IgD-negative memory B cell (primary cell): ENCODE measurements at regions not wholly inside any gene's neighbourhood (a gene's known extent, or its start where the extent isn't known, plus 50 kb on each side); places are given as distances from the start of the nearest gene placed in this dataset.

Source experiments
- H3K27ac Mint-ChIP-seq, 3 donors: one replicate each; pipeline ENCODE4 v1.8.0; 2020 to 2022; ENCODE audit warnings: mild to moderate bottlenecking in 3 of 3, mixed read lengths in 3 of 3, moderate library complexity in 1 of 3
- H3K27me3 Mint-ChIP-seq: one replicate; pipeline ENCODE4 v1.8.0; 2021; ENCODE audit warnings: mixed read lengths
- H3K36me3 Mint-ChIP-seq: one replicate; pipeline ENCODE4 v1.8.0; 2020; ENCODE audit warnings: mild to moderate bottlenecking, mixed read lengths
- H3K4me1 Mint-ChIP-seq, 3 donors: one replicate each; pipeline ENCODE4 v1.8.0; 2020 to 2022; ENCODE audit warnings: mixed read lengths in 3 of 3, mild to moderate bottlenecking in 1 of 3
- H3K4me3 Mint-ChIP-seq, 4 donors: one replicate each; pipeline ENCODE4 v1.8.0; 2020 to 2022; ENCODE audit warnings: mild to moderate bottlenecking in 4 of 4, mixed read lengths in 4 of 4, moderate library complexity in 3 of 4
- H3K9me3 Mint-ChIP-seq, 3 donors: one replicate each; pipeline ENCODE4 v1.8.0; 2020 to 2021; ENCODE audit warnings: mixed read lengths in 3 of 3, mild to moderate bottlenecking in 1 of 3

DNA sequence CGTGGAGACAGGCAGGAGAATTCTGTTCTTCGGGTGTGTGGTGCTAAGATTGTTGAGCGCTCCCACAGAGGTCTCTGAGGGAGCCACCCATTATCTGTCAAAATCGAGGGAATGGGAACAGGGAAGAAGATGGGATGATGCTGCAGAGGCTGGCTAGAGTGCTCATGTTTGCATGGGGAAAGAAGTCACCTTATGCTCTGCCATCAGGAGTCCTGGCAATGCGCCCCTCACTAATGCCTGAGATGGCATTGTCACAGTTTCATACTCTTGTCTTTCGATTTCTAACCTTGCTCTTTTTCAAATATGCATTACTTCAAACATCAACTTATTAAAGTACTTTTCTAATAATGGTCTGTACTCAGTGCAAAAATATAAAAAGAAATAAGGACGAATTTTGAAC is 463.3 kb upstream of the CELF4 start:
- H3K27me3 Mint-ChIP-seq = no peaks in the 10 kb centered on the region
- H3K27ac Mint-ChIP-seq = no peak overlapping the region
- no peak overlapping the region for H3K4me3 Mint-ChIP-seq
- H3K4me1 Mint-ChIP-seq = no peaks in the 10 kb centered on the region
- H3K9me3 Mint-ChIP-seq = peaks cover 0 to 8% (median 2%) of the 10 kb centered on the region in 3 donors
- no peaks in the 10 kb centered on the region for H3K36me3 Mint-ChIP-seq

DNA sequence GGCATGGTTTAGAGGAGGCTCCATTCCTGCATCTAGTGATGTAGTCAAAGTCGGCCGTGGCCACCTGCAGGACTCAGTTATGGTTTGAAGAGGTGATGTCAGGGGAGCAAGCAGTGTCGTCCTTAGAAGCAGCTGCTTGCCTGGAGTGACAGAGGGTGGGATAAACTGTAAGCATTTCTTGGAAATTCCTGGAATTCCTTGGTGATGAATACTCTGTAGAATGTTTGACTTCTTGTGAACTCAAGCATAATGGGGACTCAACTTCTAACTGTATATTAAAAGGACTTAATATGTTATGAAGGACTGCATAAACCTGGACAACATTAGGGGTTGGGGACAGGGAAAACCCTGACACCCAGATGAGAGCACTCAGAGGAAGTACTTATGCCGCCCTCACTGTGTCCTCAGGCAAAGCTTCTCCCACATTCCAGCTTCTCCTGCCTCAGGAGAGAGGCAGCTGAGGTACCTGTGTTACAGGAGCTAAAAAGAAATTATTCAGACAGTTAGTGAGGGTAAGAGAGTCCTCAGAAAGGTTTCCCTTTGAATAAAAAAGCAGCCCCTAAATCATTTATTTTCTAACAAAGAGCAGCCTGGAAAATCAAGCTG is 459.9 kb upstream of the CELF4 start:
- Mint-ChIP-seq H3K36me3 (no peaks in the 10 kb centered on the region), H3K4me1 (no peaks in the 10 kb centered on the region), H3K4me3 (no peak overlapping the region), H3K27ac (no peak overlapping the region), H3K27me3 (no peaks in the 10 kb centered on the region), H3K9me3 (peaks cover 0 to 5% (median 0%) of the 10 kb centered on the region in 3 donors)

DNA sequence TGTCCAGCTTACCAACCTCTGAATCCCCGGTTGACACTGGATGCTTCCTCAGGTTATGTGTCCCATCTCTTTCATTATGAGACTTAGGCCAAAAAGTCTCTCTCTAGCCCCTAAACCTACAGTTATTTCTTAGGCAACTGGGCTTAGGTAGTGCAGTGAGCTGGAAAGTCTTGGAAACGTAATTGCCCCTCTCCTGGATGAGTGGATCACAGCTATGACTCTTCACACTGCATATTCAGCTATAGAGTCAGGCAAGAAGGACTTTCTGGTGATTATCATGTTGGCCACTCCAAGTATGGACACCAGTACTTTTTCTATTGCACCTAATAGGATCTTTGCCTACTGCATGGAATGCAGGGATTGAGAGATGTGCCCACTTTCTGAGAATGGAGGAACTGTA is 458.3 kb upstream of the CELF4 start:
- Mint-ChIP-seq H3K4me1 (no peaks in the 10 kb centered on the region), H3K36me3 (no peaks in the 10 kb centered on the region), H3K9me3 (peaks cover 0 to 3% (median 0%) of the 10 kb centered on the region in 3 donors), H3K4me3 (no peak overlapping the region), H3K27me3 (no peaks in the 10 kb centered on the region), H3K27ac (no peak overlapping the region)

DNA sequence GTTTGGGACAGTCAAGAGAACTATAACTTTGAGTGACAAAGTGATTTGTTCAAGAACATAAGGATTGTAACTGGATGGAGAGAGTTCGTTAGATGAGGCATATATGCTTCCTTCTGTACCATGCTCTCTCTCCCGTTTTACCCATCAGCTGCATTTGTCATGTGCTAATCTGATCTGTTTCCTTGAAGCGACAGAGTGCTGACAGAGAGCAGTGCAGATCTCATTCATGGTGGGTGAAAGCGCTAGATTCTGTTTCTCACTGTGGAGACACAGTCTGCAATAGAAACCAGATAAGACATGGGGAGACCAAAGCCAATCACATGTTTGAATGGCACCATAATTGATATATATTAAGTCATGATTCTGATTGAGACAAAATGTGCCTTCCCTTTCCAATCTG is 456.6 kb upstream of the CELF4 start:
- no peaks in the 10 kb centered on the region for H3K27me3 Mint-ChIP-seq
- H3K36me3 Mint-ChIP-seq = no peaks in the 10 kb centered on the region
- no peak overlapping the region for H3K4me3 Mint-ChIP-seq
- H3K4me1 Mint-ChIP-seq = no peaks in the 10 kb centered on the region
- no peak overlapping the region for H3K27ac Mint-ChIP-seq
- peaks cover 0 to 4% (median 2%) of the 10 kb centered on the region in 3 donors for H3K9me3 Mint-ChIP-seq

DNA sequence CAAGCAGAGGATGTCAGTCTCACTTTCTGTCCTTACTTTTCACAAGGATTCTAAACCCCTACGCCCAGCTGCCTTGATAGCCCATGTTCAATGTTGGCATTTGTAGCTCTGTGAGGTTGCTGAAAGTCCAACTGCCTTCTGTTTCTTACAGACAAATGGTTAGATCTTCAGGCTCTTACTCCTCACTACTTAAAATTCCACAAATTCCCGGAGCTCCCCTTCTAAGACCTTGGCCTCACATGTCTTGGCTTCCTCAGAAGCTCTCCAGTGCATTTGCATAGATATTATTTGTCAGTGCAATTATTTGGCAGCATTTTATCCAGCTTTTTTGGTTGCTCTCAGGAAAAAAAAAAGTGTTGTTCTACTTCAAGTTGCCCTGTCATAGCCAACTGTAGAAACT is 453.7 kb upstream of the CELF4 start:
- Mint-ChIP-seq H3K4me3 (no peak overlapping the region), H3K27me3 (no peaks in the 10 kb centered on the region), H3K4me1 (no peaks in the 10 kb centered on the region), H3K27ac (no peak overlapping the region), H3K9me3 (peaks cover 1 to 4% (median 2%) of the 10 kb centered on the region in 3 donors), H3K36me3 (no peaks in the 10 kb centered on the region)

DNA sequence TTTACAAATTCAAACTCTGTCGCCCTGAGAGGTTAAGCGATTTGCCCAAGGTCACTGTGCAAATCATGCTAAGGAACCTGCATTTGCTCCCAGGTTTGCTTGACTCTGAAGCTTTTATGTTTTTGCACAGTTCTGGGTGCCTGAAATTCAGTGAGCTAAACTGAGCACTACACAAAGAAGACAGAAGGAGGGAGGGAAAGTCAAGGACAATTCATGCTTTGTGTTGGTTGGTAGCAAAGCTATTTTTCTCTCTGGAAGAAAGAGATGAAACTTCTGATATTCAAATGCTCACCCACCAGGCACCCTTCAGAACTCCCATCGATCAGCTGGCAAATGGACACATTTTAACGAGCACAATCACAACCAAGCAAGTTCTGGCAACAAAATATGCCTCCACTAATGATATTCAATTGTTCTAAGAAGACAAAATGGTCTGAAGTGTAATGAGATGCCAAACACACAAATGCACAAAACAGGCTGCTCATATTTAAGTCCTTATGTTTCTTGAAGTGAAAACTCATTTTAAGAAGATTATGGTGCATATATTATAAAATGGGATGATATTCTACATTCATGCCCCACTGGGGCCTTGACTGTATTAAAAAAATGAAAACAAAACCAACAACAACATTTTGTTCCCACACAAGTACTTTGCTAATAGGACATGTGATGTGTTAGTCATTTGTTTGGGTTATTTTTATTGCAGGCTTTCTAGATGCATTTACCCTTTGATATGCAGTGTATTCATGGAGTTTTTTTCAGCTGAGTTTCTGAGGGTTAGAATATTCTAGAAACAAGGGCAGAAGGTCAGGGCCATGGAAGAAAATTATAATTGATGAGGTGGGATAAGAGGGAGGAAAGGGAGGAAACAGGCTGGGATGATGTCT is 445.6 kb upstream of the CELF4 start:
- H3K36me3 Mint-ChIP-seq = no peaks in the 10 kb centered on the region
- H3K9me3 Mint-ChIP-seq = peaks cover 0 to 4% (median 1%) of the 10 kb centered on the region in 3 donors
- no peaks in the 10 kb centered on the region for H3K4me1 Mint-ChIP-seq
- H3K4me3 Mint-ChIP-seq = no peak overlapping the region
- H3K27me3 Mint-ChIP-seq = no peaks in the 10 kb centered on the region
- H3K27ac Mint-ChIP-seq = no peak overlapping the region

DNA sequence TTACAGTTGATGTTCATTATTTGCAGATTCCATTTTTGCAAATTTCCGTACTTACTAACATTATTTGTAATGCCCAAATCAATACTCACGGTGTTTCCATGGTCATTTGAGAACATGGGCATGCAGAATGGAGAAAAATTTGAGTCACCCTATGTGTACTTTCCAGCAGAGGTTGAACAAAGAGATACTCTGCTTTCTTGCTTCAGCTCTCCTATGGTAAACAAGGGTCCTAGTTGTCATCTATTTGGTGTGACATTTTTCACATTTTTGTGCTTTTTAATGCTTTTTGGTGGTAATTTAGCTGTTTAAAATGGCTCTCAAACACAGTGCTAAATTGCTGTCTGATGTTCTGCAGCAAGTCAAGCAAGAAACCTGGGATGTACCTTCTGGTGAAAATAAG is 444.4 kb upstream of the CELF4 start:
- no peaks in the 10 kb centered on the region for H3K36me3 Mint-ChIP-seq
- H3K27ac Mint-ChIP-seq = no peak overlapping the region
- no peaks in the 10 kb centered on the region for H3K4me1 Mint-ChIP-seq
- peaks cover 0 to 4% (median 2%) of the 10 kb centered on the region in 3 donors for H3K9me3 Mint-ChIP-seq
- no peak overlapping the region for H3K4me3 Mint-ChIP-seq
- H3K27me3 Mint-ChIP-seq = no peaks in the 10 kb centered on the region

DNA sequence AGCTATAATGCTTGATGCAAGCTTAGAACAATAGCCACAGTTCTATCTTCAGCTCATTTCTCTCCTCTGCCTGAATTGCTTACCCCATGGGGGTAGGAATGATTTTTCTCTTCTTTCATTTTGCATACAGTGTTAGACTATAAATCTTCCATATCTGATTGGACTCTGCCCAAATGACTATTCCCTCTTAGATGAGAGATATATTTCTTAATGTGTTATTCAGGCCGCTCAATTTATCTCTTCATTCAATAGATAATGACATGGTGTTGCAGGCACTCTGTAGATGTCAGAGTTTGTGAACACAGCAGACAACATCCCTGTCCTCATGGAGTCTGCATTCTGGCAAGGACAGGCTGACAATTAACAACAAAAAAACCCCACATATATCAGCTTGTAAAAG is 443.7 kb upstream of the CELF4 start:
- H3K27me3 Mint-ChIP-seq = no peaks in the 10 kb centered on the region
- no peak overlapping the region for H3K4me3 Mint-ChIP-seq

DNA sequence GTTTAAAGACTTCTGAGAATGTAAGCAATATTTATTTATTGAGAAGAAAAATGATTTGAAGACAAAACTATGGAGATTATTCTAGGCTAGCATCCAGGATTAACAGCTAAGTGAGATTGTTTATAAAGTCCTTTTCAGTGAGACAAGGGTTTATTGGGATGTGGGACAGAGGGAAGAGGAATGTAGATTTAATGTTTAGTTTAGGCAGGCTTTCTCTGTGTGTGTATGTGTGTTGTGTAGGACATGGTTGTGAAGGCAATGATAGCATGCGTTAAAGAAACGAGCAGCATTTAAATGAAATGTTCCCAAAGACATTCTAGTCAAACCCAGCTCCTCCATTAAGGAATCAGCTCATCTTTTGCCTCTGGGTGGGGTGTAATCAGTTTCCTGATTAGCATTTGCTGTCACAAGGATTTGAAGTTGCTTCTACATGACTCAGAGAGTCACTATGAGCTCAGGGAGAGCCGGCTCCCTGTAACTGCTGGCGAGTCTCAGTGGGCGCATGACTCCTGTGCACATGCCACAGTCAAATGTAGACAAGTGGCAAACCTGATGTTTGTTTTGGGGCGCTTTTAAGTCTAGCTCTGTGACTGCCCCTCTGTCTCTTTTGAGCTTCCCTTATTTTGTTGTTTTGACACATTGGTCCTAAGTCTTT is 442.2 kb upstream of the CELF4 start:
- H3K9me3 Mint-ChIP-seq = peaks cover 3 to 8% (median 4%) of the 10 kb centered on the region in 3 donors
- no peaks in the 10 kb centered on the region for H3K4me1 Mint-ChIP-seq
- H3K36me3 Mint-ChIP-seq = no peaks in the 10 kb centered on the region
- no peaks in the 10 kb centered on the region for H3K27me3 Mint-ChIP-seq
- H3K27ac Mint-ChIP-seq = peak overlapping the region in 1 of 3 donors; percentile 41
- H3K4me3 Mint-ChIP-seq = no peak overlapping the region

More for the DNA sequence above, 443.7 kb upstream of the CELF4 start:
- Mint-ChIP-seq H3K36me3 (no peaks in the 10 kb centered on the region), H3K9me3 (peaks cover 0 to 4% (median 4%) of the 10 kb centered on the region in 3 donors), H3K27ac (no peak overlapping the region), H3K4me1 (no peaks in the 10 kb centered on the region)

DNA sequence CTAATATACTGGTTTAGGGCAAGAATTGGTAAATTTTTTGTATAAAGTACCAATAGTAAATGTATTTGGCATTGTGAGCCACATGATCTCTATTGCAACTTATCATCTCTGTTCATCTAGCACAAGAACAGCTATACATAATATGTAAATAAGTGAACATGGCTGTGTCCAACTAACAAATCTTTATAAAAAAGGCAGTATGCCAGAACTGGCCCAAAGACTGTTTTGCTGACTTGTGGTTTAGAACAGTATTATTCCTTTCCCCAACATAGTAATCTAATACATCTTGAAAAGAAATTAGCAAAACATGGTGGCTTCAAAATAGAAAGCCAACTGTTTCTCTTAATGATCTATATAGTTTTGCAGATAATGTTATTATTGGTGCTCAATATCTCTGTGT is 441.4 kb upstream of the CELF4 start:
- H3K27ac Mint-ChIP-seq = no peak overlapping the region
- no peak overlapping the region for H3K4me3 Mint-ChIP-seq
- H3K36me3 Mint-ChIP-seq = no peaks in the 10 kb centered on the region
- H3K27me3 Mint-ChIP-seq = no peaks in the 10 kb centered on the region
- peaks cover 3 to 8% (median 4%) of the 10 kb centered on the region in 3 donors for H3K9me3 Mint-ChIP-seq
- no peaks in the 10 kb centered on the region for H3K4me1 Mint-ChIP-seq

DNA sequence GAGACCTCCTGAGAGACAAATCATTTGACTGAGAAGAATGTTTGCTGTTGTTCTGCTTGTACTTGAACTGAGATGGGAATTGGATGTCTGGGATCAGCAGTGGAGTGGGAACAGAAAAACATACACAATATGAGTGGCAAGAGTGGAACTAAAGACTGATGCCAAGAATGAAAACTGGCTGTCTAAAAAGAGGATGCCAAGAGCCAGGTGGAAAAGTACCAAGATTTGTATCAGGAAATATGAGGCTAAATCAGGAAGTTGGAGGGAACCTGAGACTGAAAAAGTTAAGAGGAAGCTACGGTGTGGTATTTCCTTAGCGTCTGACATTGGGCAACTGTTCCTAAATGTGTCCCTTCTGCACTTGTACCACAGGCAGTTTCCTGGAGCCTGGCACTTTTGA is 440.9 kb upstream of the CELF4 start:
- Mint-ChIP-seq H3K36me3 (no peaks in the 10 kb centered on the region), H3K9me3 (peaks cover 3 to 8% (median 4%) of the 10 kb centered on the region in 3 donors), H3K4me3 (no peak overlapping the region)

DNA sequence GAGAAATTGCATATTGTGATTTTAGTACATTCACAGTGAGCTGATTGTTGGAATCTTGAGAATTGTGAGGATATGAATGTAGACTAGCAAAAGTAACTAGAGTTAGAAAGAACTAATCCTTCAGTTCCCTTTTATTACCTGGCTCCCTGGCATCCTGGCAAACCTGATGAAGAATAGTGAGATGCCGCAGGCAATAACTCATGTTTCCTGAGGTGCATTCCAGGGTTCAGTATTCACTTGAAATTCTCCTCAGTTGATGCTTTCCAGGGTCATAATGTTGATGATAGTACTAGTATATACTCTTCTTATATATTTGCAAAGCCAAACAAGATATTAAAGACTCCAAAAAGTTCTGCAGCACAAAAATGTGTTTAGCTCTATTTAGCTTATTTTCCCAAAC is 432.1 kb upstream of the CELF4 start:
- H3K9me3 Mint-ChIP-seq = peaks cover 2 to 4% (median 3%) of the 10 kb centered on the region in 3 donors
- no peak overlapping the region for H3K27ac Mint-ChIP-seq
- H3K36me3 Mint-ChIP-seq = no peaks in the 10 kb centered on the region

More for the DNA sequence above, 440.9 kb upstream of the CELF4 start:
- no peaks in the 10 kb centered on the region for H3K4me1 Mint-ChIP-seq
- no peaks in the 10 kb centered on the region for H3K27me3 Mint-ChIP-seq
- H3K27ac Mint-ChIP-seq = no peak overlapping the region

DNA sequence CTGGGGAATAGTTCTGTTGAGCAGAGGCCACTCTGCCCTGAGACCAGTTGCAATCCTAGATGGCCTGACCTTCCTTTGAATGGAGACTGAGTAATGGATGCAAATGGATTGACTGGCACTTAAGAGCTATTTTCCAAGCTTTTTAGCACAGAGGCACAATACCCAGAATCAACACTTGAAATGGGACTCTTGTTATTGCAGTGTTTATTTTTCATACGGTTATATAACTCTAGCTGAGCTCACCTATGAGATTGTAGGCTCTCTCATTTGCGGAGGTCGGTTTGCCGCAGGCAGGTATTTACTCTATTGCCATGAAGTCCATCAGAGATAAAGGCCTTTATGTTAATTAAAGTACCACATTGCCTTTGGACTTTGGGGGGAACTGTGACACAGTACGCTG is 422.3 kb upstream of the CELF4 start:
- Mint-ChIP-seq H3K9me3 (peaks cover 0 to 8% (median 4%) of the 10 kb centered on the region in 3 donors), H3K27ac (no peak overlapping the region), H3K27me3 (no peaks in the 10 kb centered on the region), H3K36me3 (no peaks in the 10 kb centered on the region), H3K4me3 (no peak overlapping the region), H3K4me1 (no peaks in the 10 kb centered on the region)

More for the DNA sequence above, 432.1 kb upstream of the CELF4 start:
- H3K4me3 Mint-ChIP-seq = no peak overlapping the region
- H3K27me3 Mint-ChIP-seq = no peaks in the 10 kb centered on the region
- H3K4me1 Mint-ChIP-seq = no peaks in the 10 kb centered on the region

DNA sequence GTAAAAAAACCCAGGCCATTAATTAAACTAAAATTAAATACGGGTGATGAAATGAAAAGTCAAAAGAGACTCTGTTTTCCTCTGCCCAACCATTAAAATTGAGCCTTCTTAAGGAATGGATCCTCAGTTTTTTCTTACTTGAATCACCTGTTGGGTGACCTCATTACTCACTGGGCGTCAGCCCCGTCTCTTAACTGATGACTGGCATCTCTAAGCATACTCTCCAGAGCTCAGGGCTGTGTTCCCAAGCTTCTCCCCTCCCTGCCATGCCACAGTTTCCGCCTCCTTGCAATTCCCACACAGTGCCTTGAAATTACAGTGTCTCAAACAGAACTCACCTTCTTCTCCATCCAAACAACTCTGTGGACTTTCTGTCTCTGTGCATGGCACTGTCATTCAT is 421.1 kb upstream of the CELF4 start:
- H3K27ac Mint-ChIP-seq = no peak overlapping the region
- no peaks in the 10 kb centered on the region for H3K36me3 Mint-ChIP-seq
- no peaks in the 10 kb centered on the region for H3K27me3 Mint-ChIP-seq
- no peaks in the 10 kb centered on the region for H3K4me1 Mint-ChIP-seq
- H3K4me3 Mint-ChIP-seq = no peak overlapping the region
- peaks cover 6 to 8% (median 6%) of the 10 kb centered on the region in 3 donors for H3K9me3 Mint-ChIP-seq

DNA sequence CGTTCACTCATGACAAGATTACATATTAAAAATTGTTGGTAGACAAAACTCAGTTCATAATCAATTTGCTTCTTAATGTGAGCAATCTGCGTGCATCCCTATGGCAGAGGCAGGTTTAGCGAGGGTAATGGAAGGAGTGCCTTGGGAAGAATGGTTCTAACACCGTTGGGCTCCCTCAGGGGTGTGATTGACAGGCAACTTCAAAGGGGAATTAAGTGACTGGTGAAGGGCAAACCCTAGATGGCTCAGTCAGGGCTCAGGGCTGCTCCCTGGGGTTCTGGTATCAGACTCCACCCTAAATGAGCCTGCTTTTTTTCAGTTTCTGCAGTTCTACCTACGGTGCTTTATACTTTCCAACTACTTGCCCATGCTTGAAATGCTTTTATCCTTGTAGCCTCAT is 419.5 kb upstream of the CELF4 start:
- no peak overlapping the region for H3K27ac Mint-ChIP-seq
- H3K27me3 Mint-ChIP-seq = no peaks in the 10 kb centered on the region
- no peaks in the 10 kb centered on the region for H3K4me1 Mint-ChIP-seq
- H3K4me3 Mint-ChIP-seq = no peak overlapping the region
- H3K36me3 Mint-ChIP-seq = no peaks in the 10 kb centered on the region
- H3K9me3 Mint-ChIP-seq = peaks cover 2 to 6% (median 6%) of the 10 kb centered on the region in 3 donors
